Dendritic cell treated with granulocyte-macrophage colony-stimulating factor and Interleukin-4, amounts not matched to agents 40 ng/mL and 50 ng/mL, for 4 days (primary cell): ENCODE measurements at regions not wholly inside any gene's neighbourhood (a gene's known extent, or its start where the extent isn't known, plus 50 kb on each side); places are given as distances from the start of the nearest gene placed in this dataset.

Source experiments
- H3K27ac Mint-ChIP-seq: one replicate; pipeline ENCODE4 v1.8.0; 2022; ENCODE audit warnings: mild to moderate bottlenecking, mixed read lengths
- H3K27me3 Mint-ChIP-seq: one replicate; pipeline ENCODE4 v1.8.0; 2022; ENCODE audit warnings: mild to moderate bottlenecking, mixed read lengths
- H3K36me3 Mint-ChIP-seq: one replicate; pipeline ENCODE4 v1.8.0; 2022; ENCODE audit warnings: low read depth, mixed read lengths
- H3K4me1 Mint-ChIP-seq: one replicate; pipeline ENCODE4 v1.8.0; 2022; ENCODE audit warnings: low read depth, mixed read lengths
- H3K4me3 Mint-ChIP-seq: one replicate; pipeline ENCODE4 v1.8.0; 2022; ENCODE audit warnings: mild to moderate bottlenecking, moderate library complexity, mixed read lengths
- H3K9me3 Mint-ChIP-seq: one replicate; pipeline ENCODE4 v1.8.0; 2022; ENCODE audit warnings: mixed read lengths
- intact Hi-C: fragments of 100-400 bp; cut with micrococcal nuclease; formaldehyde crosslinking; loops from one replicate; pipeline ENCODE4 v1.15.0; 2022

DNA sequence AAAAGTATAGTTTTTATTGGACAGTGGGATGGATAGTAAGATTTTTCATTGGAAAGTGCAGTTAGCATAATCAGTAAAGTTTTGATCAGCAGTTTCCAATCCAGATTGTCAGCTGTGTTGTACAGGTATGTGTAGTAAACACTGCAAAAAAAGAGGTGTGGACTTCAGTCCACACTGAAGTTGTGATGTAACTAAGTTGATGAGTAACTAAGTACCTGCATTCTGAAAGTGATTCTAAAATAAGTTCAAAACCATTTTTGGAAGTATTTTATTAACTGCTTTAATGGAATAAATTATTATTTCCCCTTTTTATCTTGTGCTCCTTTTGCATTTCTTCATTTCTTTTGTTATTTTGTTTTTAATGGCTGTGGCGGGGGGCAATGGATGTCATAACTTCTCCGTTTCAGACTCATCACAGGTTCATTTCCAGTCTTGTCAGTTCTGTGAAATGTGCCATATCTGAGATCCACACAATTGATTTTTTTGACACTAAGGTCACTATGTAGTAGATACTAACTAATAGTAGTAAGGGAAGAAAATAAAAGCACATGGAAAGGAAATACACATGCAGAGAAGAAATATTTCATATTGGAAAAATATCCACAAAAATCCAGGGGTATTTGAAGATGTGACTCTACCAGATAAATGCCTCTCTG lies 247.5 kb downstream of the GABRG1 start:
- H3K27me3 Mint-ChIP-seq = no peaks in the 10 kb centered on the region
- no peak overlapping the region for H3K4me3 Mint-ChIP-seq
- no peaks in the 10 kb centered on the region for H3K36me3 Mint-ChIP-seq
- no peaks in the 10 kb centered on the region for H3K9me3 Mint-ChIP-seq
- intact Hi-C loops = no loop called here
- H3K27ac Mint-ChIP-seq = no peak overlapping the region
- no peaks in the 10 kb centered on the region for H3K4me1 Mint-ChIP-seq

- H3K27ac Mint-ChIP-seq = no peak overlapping the region
- H3K9me3 Mint-ChIP-seq = no peaks in the 10 kb centered on the region
- H3K27me3 Mint-ChIP-seq = no peaks in the 10 kb centered on the region
- H3K4me3 Mint-ChIP-seq = no peak overlapping the region
- intact Hi-C loops = no loop called here
- H3K4me1 Mint-ChIP-seq = no peaks in the 10 kb centered on the region
- H3K36me3 Mint-ChIP-seq = no peaks in the 10 kb centered on the region
These were observed 254.7 kb downstream of the GABRG1 start for GRCh38 chr4:45869184-45869583.

DNA sequence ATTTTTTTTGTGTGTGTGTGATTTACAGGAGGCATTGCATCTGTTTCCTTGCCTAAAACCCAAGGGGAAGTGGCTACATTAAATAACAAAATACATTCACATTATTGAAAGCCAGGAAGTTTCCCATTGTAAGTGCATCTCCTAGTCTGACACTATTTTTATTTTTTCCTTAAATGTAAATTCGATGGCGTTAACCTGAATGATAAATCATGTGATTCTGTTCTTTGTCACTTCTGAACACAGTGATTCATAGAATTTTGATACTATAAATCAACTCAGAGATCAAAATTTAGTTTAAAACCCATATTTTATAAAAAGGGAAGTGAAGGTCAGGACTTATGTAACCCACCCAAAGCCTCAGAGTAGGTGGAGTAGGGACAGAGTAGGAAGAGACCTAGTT lies 258.1 kb downstream of the GABRG1 start:
- intact Hi-C loops = no loop called here
- Mint-ChIP-seq H3K27ac (no peak overlapping the region), H3K9me3 (no peaks in the 10 kb centered on the region), H3K36me3 (no peaks in the 10 kb centered on the region), H3K4me3 (no peak overlapping the region), H3K4me1 (no peaks in the 10 kb centered on the region), H3K27me3 (no peaks in the 10 kb centered on the region)

- Mint-ChIP-seq H3K27me3 (no peaks in the 10 kb centered on the region), H3K4me3 (no peak overlapping the region), H3K9me3 (peaks cover 51% of the 10 kb centered on the region), H3K36me3 (no peaks in the 10 kb centered on the region), H3K4me1 (no peaks in the 10 kb centered on the region), H3K27ac (no peak overlapping the region)
- intact Hi-C loops = no loop called here
These were observed 268.0 kb downstream of the GABRG1 start for GRCh38 chr4:45855857-45856256.

DNA sequence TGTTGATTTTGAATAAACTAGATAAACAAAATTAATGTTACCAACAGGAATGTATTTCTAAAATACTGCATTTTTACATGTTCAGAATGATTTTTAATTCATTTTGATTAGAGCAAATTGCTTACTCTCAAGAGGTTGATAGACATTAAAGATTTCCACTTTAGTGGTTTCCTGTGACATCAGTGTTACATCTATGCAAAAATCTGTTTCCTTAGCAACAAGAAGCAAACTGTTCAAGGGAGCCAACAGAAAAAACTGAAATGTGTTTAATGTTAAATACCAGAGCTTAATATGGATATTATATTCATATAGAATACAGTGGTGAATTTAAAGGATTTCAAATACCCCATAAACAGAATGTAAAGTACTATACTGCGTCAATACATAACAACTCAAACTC lies 277.8 kb downstream of the GABRG1 start:
- no peaks in the 10 kb centered on the region for H3K4me1 Mint-ChIP-seq
- no peaks in the 10 kb centered on the region for H3K27me3 Mint-ChIP-seq
- no peaks in the 10 kb centered on the region for H3K36me3 Mint-ChIP-seq
- no peaks in the 10 kb centered on the region for H3K9me3 Mint-ChIP-seq
- H3K27ac Mint-ChIP-seq = no peak overlapping the region
- H3K4me3 Mint-ChIP-seq = no peak overlapping the region
- intact Hi-C loops = no loop called here

DNA sequence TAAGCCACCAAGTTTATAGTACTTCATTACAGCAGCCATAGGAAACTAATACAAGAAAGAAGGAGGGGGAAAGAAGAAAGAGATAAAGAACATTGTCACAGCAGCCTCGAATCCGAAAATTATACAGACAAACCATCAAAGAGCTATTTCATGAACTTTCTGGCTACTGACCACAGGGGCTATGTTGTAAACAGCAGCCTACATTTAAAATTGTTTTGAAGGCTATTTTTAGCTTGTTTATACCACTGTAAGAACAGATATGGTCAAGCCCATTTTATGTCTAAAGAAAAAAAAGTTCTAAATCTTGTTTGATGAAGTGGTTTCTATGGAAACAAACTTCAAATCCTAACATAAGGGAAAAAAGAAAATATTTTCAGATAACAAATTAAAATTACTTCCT lies 282.1 kb downstream of the GABRG1 start:
- Mint-ChIP-seq H3K4me1 (no peaks in the 10 kb centered on the region), H3K27me3 (no peaks in the 10 kb centered on the region), H3K9me3 (no peaks in the 10 kb centered on the region), H3K36me3 (no peaks in the 10 kb centered on the region), H3K27ac (no peak overlapping the region), H3K4me3 (no peak overlapping the region)
- intact Hi-C loops = no loop called here

DNA sequence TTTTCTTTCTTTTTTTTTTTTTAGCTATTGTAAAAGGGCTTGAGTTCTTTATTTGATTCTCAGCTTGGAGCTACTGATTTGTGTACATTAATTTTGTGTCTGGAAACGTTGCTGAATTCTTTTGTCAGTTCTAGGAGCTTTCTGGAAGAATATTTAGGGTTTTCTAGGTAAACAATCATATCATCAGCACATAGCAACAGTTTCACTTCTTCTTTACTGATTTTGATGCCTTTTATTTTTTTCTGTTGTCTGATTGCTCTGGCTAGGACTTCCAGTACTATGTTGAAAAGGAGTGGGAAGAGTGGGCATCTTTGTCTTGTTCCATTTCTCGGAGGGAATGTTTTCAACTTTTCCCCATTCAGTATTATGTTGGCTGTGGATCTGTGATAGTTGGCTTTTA lies 292.2 kb downstream of the GABRG1 start:
- Mint-ChIP-seq H3K4me1 (no peaks in the 10 kb centered on the region), H3K27me3 (no peaks in the 10 kb centered on the region), H3K9me3 (peaks cover 42% of the 10 kb centered on the region), H3K36me3 (no peaks in the 10 kb centered on the region), H3K27ac (no peak overlapping the region), H3K4me3 (no peak overlapping the region)
- intact Hi-C loops = no loop called here

GRCh38 chr4:45803994-45804393 lies 319.9 kb downstream of the GABRG1 start:
- peaks cover 25% of the 10 kb centered on the region for H3K9me3 Mint-ChIP-seq
- no peaks in the 10 kb centered on the region for H3K27me3 Mint-ChIP-seq
- H3K36me3 Mint-ChIP-seq = no peaks in the 10 kb centered on the region
- H3K27ac Mint-ChIP-seq = no peak overlapping the region
- intact Hi-C loops = no loop called here
- no peak overlapping the region for H3K4me3 Mint-ChIP-seq
- no peaks in the 10 kb centered on the region for H3K4me1 Mint-ChIP-seq

GRCh38 chr4:45795135-45795534 lies 328.7 kb downstream of the GABRG1 start:
- no peaks in the 10 kb centered on the region for H3K27me3 Mint-ChIP-seq
- intact Hi-C loops = no loop called here
- peaks cover 2% of the 10 kb centered on the region for H3K9me3 Mint-ChIP-seq
- no peaks in the 10 kb centered on the region for H3K4me1 Mint-ChIP-seq
- H3K36me3 Mint-ChIP-seq = no peaks in the 10 kb centered on the region
- H3K4me3 Mint-ChIP-seq = no peak overlapping the region
- no peak overlapping the region for H3K27ac Mint-ChIP-seq

- no peak overlapping the region for H3K4me3 Mint-ChIP-seq
- no peaks in the 10 kb centered on the region for H3K36me3 Mint-ChIP-seq
- H3K4me1 Mint-ChIP-seq = no peaks in the 10 kb centered on the region
- intact Hi-C loops = no loop called here
- no peak overlapping the region for H3K27ac Mint-ChIP-seq
- no peaks in the 10 kb centered on the region for H3K27me3 Mint-ChIP-seq
- peaks cover 18% of the 10 kb centered on the region for H3K9me3 Mint-ChIP-seq
These were observed 345.3 kb downstream of the GABRG1 start for GRCh38 chr4:45778514-45778913.

GRCh38 chr4:45776146-45776545 lies 347.7 kb downstream of the GABRG1 start:
- H3K36me3 Mint-ChIP-seq = no peaks in the 10 kb centered on the region
- no peak overlapping the region for H3K4me3 Mint-ChIP-seq
- intact Hi-C loops = no loop called here
- no peaks in the 10 kb centered on the region for H3K27me3 Mint-ChIP-seq
- H3K27ac Mint-ChIP-seq = no peak overlapping the region
- H3K9me3 Mint-ChIP-seq = peaks cover 18% of the 10 kb centered on the region
- H3K4me1 Mint-ChIP-seq = no peaks in the 10 kb centered on the region

- no peak overlapping the region for H3K4me3 Mint-ChIP-seq
- no peaks in the 10 kb centered on the region for H3K9me3 Mint-ChIP-seq
- no peaks in the 10 kb centered on the region for H3K36me3 Mint-ChIP-seq
- no peaks in the 10 kb centered on the region for H3K4me1 Mint-ChIP-seq
- no peaks in the 10 kb centered on the region for H3K27me3 Mint-ChIP-seq
- intact Hi-C loops = no loop called here
- no peak overlapping the region for H3K27ac Mint-ChIP-seq
These were observed 352.9 kb downstream of the GABRG1 start for GRCh38 chr4:45770958-45771357.

GRCh38 chr4:45765521-45765920 lies 358.3 kb downstream of the GABRG1 start:
- intact Hi-C loops = no loop called here
- Mint-ChIP-seq H3K36me3 (no peaks in the 10 kb centered on the region), H3K4me1 (no peaks in the 10 kb centered on the region), H3K27me3 (no peaks in the 10 kb centered on the region), H3K9me3 (peaks cover 40% of the 10 kb centered on the region), H3K4me3 (no peak overlapping the region), H3K27ac (no peak overlapping the region)

DNA sequence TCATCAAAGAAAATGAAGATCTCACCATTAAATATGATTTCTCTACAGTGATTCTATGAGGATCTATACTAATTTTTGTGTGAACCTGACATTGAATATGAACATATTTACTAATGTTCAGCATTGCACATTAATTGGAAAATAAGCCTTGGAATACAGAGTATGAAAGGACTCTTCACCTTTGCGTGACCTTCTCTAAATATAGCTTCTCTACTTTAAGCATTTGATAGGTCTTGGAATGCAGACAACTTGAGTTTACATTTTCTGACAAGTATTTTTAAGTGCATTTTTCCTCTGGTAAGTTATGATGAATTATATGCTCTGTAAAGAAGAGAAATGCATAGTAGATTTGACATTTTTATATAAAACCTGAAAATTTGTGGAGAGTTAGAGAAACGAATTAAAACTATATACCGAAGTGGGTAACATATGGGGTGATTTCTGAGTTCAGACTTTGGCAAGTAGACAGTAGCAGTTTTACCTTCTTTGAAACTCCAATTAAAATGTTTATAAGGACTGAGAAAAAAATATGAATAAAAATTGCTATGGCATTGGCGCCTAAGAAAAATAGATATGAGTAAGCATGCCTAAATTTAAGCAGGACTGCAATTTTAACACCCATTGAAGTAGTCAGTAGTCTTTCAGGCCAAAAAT lies 371.9 kb downstream of the GABRG1 start:
- H3K4me1 Mint-ChIP-seq = no peaks in the 10 kb centered on the region
- H3K9me3 Mint-ChIP-seq = peaks cover 9% of the 10 kb centered on the region
- intact Hi-C loops = no loop called here
- no peaks in the 10 kb centered on the region for H3K27me3 Mint-ChIP-seq
- no peaks in the 10 kb centered on the region for H3K36me3 Mint-ChIP-seq
- no peak overlapping the region for H3K27ac Mint-ChIP-seq
- no peak overlapping the region for H3K4me3 Mint-ChIP-seq

DNA sequence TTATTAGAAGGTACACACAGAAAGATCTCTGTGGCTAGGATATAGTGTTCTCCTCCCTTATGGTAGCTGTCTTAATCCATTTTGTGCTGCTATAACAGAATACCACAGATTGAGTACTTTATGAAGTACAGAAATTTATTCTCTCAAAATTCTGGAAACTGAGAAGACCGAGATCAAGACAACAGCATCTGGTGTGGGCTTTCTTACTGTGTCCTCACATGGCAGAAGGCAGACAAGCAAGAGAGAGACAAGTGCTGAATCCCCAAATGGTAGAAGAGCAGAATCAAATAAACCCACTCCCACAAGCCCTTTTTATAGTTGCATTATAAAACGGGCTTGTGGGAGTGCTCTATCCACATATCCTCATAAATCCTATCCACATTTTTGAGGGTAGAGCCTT lies 373.1 kb downstream of the GABRG1 start:
- no peaks in the 10 kb centered on the region for H3K36me3 Mint-ChIP-seq
- no peak overlapping the region for H3K4me3 Mint-ChIP-seq
- no peak overlapping the region for H3K27ac Mint-ChIP-seq
- H3K27me3 Mint-ChIP-seq = no peaks in the 10 kb centered on the region
- H3K9me3 Mint-ChIP-seq = peaks cover 9% of the 10 kb centered on the region
- intact Hi-C loops = no loop called here
- H3K4me1 Mint-ChIP-seq = no peaks in the 10 kb centered on the region
